ENCODE measurements at regions not wholly inside any gene's neighbourhood (a gene's known extent, or its start where the extent isn't known, plus 50 kb on each side); places are given as distances from the start of the nearest gene placed in this dataset.

DNA sequence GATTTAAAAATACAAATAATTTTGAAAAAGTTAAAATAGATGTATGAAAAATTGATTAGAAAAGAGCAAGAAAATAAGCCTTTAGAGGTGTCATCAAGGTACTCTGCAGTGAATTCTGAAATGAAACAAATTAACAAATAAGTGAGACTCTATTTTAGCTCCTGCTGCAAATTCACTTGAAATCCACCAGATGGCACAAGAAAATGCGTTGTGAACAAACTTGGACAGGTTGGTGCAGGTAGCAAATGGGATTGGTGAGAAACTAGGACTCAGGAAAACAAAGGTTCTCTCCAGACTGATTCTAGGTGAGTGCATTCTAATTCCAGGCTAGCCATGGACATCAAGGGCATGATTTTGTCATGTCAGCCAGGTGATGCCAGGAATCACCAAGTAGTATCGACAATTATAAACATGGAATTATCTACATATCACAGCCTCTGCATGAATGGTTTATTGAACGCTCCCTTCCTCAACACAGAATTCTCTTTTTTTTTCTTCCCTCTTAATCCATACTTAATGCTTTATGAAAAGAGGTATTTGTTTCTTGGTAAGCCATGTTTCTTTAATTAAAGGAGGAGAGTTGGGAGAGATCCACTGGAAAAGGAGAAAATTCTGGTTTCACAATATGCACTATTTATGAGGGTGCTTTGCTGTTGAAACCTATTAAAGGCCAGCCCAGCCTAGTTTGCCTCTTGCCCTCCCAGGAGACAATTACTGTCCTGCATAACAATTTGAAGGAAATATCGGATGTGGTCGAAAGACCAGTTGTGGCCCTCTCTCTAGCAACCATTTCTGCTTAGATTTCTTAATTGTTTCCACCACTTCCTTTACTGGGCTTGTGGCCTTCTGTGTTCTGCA, 118.1 kb downstream of the ZNF365 start:
- TF ChIP-seq POLR2A (IDR thresholded peaks at IDR 0.05) (no peak), POLR2AphosphoS5 (IDR thresholded peaks at IDR 0.05; ENCODE audit: insufficient read depth in 1 of 2, low read depth in 1 of 2) (no peak)
- TF ChIP-seq, protein P1, sequence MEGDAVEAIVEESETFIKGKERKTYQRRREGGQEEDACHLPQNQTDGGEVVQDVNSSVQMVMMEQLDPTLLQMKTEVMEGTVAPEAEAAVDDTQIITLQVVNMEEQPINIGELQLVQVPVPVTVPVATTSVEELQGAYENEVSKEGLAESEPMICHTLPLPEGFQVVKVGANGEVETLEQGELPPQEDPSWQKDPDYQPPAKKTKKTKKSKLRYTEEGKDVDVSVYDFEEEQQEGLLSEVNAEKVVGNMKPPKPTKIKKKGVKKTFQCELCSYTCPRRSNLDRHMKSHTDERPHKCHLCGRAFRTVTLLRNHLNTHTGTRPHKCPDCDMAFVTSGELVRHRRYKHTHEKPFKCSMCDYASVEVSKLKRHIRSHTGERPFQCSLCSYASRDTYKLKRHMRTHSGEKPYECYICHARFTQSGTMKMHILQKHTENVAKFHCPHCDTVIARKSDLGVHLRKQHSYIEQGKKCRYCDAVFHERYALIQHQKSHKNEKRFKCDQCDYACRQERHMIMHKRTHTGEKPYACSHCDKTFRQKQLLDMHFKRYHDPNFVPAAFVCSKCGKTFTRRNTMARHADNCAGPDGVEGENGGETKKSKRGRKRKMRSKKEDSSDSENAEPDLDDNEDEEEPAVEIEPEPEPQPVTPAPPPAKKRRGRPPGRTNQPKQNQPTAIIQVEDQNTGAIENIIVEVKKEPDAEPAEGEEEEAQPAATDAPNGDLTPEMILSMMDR (IDR thresholded peaks at IDR 0.05), result peak in 1 of 3 experiments; percentile 48
